BE2C (cell line): ENCODE measurements at regions not wholly inside any gene's neighbourhood (a gene's known extent, or its start where the extent isn't known, plus 50 kb on each side); places are given as distances from the start of the nearest gene placed in this dataset.

ENCODE experiments used
- DNase-seq: peaks from one replicate; pipeline ENCODE4 v3.0.0-alpha.2; 2020
- H3K27me3 ChIP-seq: fragments of 250-450 bp; sonication (Bioruptor Pico); 2 replicates; pipeline ENCODE4 v1.5.1; 2020; ENCODE audit warnings: mild to moderate bottlenecking
- H3K36me3 ChIP-seq: fragments of 250-450 bp; sonication (Bioruptor Pico); 2 replicates; pipeline ENCODE4 v1.5.1; 2020; ENCODE audit warnings: mild to moderate bottlenecking
- H3K4me1 ChIP-seq: fragments of 250-450 bp; sonication (Bioruptor Pico); 2 replicates; pipeline ENCODE4 v1.5.1; 2020
- H3K4me3 ChIP-seq: 2 replicates; pipeline ENCODE4 v1.5.1; 2011; ENCODE audit warnings: low read depth, low read length
- H3K9me3 ChIP-seq: fragments of 250-450 bp; sonication (Bioruptor Pico); 2 replicates; pipeline ENCODE4 v1.5.1; 2020
- CTCF ChIP-seq: IDR thresholded peaks from 2 replicates; pipeline ENCODE4 v1.5.1; 2012; ENCODE audit warnings: mild to moderate bottlenecking, low read depth, low read length

GRCh38 chr2:145729993-145730770 is 1210.3 kb upstream of the ZEB2 start:
- no peaks in the 10 kb centered on the region for H3K4me1 ChIP-seq
- TF ChIP-seq CTCF, result no peak
- H3K9me3 ChIP-seq, result no peaks in the 10 kb centered on the region
- H3K36me3 ChIP-seq, result no peaks in the 10 kb centered on the region
- no peak overlapping the region for H3K4me3 ChIP-seq
- H3K27me3 ChIP-seq, result no peaks in the 10 kb centered on the region
- DNase-seq, result no peak

DNA sequence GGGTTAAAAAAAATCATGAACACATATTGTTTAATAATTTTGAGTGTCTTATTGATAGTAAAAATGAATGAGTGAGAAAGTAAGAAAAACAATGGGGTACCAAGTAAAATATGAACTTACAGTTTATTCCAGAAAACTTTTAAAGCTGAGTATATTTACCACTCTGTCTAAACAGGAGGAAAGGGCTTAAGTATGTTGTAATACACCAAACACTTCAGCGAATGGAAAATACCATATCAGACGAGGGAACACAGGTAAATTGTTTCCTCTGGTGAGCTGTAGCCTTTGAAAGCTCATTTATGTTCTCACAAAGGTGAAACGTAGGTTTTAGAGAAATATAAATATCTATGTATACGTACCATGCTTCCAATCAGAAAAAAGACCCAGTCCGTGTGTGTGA is 1209.6 kb upstream of the ZEB2 start:
- Histone ChIP-seq H3K36me3 (no peaks in the 10 kb centered on the region), H3K27me3 (no peaks in the 10 kb centered on the region), H3K9me3 (no peaks in the 10 kb centered on the region), H3K4me3 (no peak overlapping the region), H3K4me1 (no peaks in the 10 kb centered on the region)
- no peak for TF ChIP-seq CTCF
- no peak for DNase-seq

DNA sequence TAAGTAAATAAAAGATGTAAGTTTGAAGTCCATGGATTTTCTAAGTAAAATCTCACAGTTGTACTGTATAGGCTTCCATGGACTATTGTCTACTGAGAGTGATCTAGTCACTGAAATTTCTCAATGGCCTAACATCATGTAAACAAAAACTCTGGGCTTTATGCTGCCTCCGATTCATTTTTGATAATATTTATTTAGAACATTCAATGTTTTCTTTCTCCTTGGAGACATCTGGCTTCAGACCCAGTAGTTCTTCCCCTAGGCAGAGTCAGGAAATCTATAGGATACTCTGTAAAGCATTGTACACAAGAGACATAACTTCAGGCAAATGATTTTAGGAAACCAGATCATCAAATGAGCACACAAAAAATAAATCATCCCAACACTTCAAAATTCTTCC is 1208.6 kb upstream of the ZEB2 start:
- H3K27me3 ChIP-seq, result no peaks in the 10 kb centered on the region
- H3K9me3 ChIP-seq, result no peaks in the 10 kb centered on the region
- H3K36me3 ChIP-seq, result no peaks in the 10 kb centered on the region
- no peak for TF ChIP-seq CTCF
- H3K4me1 ChIP-seq, result no peaks in the 10 kb centered on the region
- no peak for DNase-seq
- no peak overlapping the region for H3K4me3 ChIP-seq

GRCh38 chr2:145725876-145726275 is 1206.0 kb upstream of the ZEB2 start:
- no peak for DNase-seq
- no peaks in the 10 kb centered on the region for H3K9me3 ChIP-seq
- H3K4me3 ChIP-seq, result no peak overlapping the region
- no peak for TF ChIP-seq CTCF
- H3K27me3 ChIP-seq, result no peaks in the 10 kb centered on the region
- H3K36me3 ChIP-seq, result no peaks in the 10 kb centered on the region
- no peaks in the 10 kb centered on the region for H3K4me1 ChIP-seq

GRCh38 chr2:145724311-145724898 is 1204.5 kb upstream of the ZEB2 start:
- no peak for TF ChIP-seq CTCF
- no peaks in the 10 kb centered on the region for H3K36me3 ChIP-seq
- no peaks in the 10 kb centered on the region for H3K9me3 ChIP-seq
- H3K27me3 ChIP-seq, result no peaks in the 10 kb centered on the region
- H3K4me3 ChIP-seq, result no peak overlapping the region
- H3K4me1 ChIP-seq, result no peaks in the 10 kb centered on the region
- no peak for DNase-seq

DNA sequence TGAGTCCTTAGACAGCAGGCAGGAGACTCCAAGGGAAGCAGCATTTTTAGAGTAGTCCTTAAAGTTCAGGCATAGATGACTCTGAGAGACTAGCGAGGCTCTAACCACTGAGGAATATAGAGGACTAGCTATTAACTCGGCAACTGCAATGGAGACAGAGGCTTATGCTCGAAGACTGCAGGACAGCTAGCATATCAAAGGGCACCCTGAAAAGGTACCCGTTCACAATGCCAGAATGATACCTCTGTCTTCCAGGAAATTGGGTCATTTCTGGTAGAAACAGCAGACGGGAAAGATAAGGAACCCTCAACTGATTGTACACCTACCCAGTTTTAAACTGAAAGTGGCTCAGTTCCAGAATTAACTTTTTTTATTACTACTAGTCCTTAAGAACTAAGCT is 1204.0 kb upstream of the ZEB2 start:
- no peaks in the 10 kb centered on the region for H3K4me1 ChIP-seq
- no peak for DNase-seq

More for the DNA sequence above, 1204.0 kb upstream of the ZEB2 start:
- H3K36me3 ChIP-seq, result no peaks in the 10 kb centered on the region
- no peak for TF ChIP-seq CTCF
- no peak overlapping the region for H3K4me3 ChIP-seq
- H3K9me3 ChIP-seq, result no peaks in the 10 kb centered on the region
- no peaks in the 10 kb centered on the region for H3K27me3 ChIP-seq
